ENCODE measurements at regions not wholly inside any gene's neighbourhood (a gene's known extent, or its start where the extent isn't known, plus 50 kb on each side); places are given as distances from the start of the nearest gene placed in this dataset.

DNA sequence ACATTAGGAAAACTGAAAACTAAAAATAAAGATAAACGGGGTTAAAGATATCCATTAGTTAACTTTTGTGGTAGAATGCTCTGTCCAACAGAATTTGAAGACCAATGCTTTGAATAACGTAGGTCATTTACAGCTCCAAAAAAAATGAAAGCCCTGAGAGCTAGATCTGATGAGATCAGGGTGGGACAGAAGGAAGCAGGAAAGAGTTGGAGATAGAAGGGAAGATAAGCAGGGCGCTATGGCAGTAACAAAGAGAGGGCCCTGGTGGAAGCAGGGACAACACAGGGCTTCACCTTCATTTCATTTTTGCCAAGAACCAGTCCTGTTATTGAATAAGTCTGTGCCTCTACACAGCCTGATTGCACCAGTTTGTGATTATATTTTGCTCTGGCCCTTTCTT lies 51.0 kb upstream of the RGS8 start:
- Histone ChIP-seq H3K36me3 (no peaks in the 10 kb centered on the region), H3K27me3 (no peaks in the 10 kb centered on the region), H3K4me1 (ENCODE audit: insufficient read depth) (peaks cover 8% of the 10 kb centered on the region), H3K4me3 (no peak overlapping the region), H3K9me3 (no peaks in the 10 kb centered on the region), H3K27ac (no peak overlapping the region)
- 77 to 83% (median 83%) methylated on average over 3 of the region's 3 CpGs for WGBS, 3 donors
- no peak for DNase-seq
- intact Hi-C loops (cut with DNase I) = no loop called here
- TF ChIP-seq POLR2A (IDR thresholded peaks at IDR 0.05) = no peak
- TF ChIP-seq, protein P1, sequence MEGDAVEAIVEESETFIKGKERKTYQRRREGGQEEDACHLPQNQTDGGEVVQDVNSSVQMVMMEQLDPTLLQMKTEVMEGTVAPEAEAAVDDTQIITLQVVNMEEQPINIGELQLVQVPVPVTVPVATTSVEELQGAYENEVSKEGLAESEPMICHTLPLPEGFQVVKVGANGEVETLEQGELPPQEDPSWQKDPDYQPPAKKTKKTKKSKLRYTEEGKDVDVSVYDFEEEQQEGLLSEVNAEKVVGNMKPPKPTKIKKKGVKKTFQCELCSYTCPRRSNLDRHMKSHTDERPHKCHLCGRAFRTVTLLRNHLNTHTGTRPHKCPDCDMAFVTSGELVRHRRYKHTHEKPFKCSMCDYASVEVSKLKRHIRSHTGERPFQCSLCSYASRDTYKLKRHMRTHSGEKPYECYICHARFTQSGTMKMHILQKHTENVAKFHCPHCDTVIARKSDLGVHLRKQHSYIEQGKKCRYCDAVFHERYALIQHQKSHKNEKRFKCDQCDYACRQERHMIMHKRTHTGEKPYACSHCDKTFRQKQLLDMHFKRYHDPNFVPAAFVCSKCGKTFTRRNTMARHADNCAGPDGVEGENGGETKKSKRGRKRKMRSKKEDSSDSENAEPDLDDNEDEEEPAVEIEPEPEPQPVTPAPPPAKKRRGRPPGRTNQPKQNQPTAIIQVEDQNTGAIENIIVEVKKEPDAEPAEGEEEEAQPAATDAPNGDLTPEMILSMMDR (IDR thresholded peaks at IDR 0.05) = no peak
- no peak for TF ChIP-seq EP300 (IDR thresholded peaks at IDR 0.05)

DNA sequence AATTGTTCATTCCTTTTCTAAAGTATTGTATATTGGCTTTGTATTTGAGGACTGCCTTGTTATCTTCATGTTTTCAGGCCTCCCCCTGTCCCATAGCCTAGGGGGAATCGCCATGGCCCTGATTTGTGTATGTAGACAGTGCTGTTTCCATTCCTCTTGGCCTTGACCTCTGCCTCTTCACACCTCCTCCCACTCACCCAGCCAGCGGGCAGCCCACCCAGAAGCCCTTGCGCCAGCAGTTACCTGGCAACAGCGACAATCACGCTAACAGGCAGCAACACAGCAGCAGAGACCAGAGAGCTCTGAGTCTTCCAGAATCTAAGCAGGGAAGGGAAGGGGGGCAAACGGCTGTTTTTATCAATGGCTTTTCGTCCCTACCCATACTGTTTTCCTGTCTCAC lies 50.0 kb upstream of the NPL start:
- 8 to 25% (median 14%) methylated on average over 7 of the region's 7 CpGs for WGBS, 3 donors
- no peaks in the 10 kb centered on the region for H3K27me3 ChIP-seq
- no peaks in the 10 kb centered on the region for H3K36me3 ChIP-seq
- peak; percentile 71 to 85 (median 81) for DNase-seq
- H3K4me3 ChIP-seq = no peak overlapping the region
- peaks cover 8% of the 10 kb centered on the region for H3K4me1 ChIP-seq (ENCODE audit: insufficient read depth)
- H3K9me3 ChIP-seq = no peaks in the 10 kb centered on the region
- intact Hi-C loops (cut with DNase I) = no loop called here
- TF ChIP-seq EP300 (IDR thresholded peaks at IDR 0.05) (no peak), POLR2A (IDR thresholded peaks at IDR 0.05) (no peak)
- TF ChIP-seq, protein P1 (IDR thresholded peaks at IDR 0.05) = no peak
- peak overlapping the region in 1 of 2 donors; percentile 76 for H3K27ac ChIP-seq

Data from ovary (tissue), 7 donors.